H1 (cell line): ENCODE measurements at regions not wholly inside any gene's neighbourhood (a gene's known extent, or its start where the extent isn't known, plus 50 kb on each side); places are given as distances from the start of the nearest gene placed in this dataset.

ENCODE experiments used
- CTCF ChIA-PET: fragments of 300-600 bp; sonication (Branson Sonifier 250); formaldehyde crosslinking; loops from one replicate; lab custom pipeline; 2021; ENCODE audit not compliant: partially characterized antibody; lab: Charles Lee
- POLR2A ChIA-PET: fragments of 300-600 bp; sonication (Branson Sonifier 250); formaldehyde crosslinking; loops from one replicate; lab custom pipeline; 2021; ENCODE audit warnings: inconsistent platforms; ENCODE audit not compliant: partially characterized antibody; lab: Charles Lee
- DNase-seq, 2 experiments: peaks; one replicate each; pipeline versions ENCODE4 v3.0.0 to v3.0.0-alpha.2; 2010 to 2022; ENCODE audit warnings: low spot score in 2 of 2, low read depth in 1 of 2, mixed read lengths in 1 of 2
- FAIRE-seq: peaks from 2 replicates; lab custom pipeline; 2011; peaks lifted over from hg19 to GRCh38; lab: Jason Lieb, UNC
- H2AFZ ChIP-seq: 2 replicates; pipeline ENCODE4 v1.8.1; 2012; ENCODE audit warnings: low read length, inconsistent platforms
- H2AK5ac ChIP-seq: 2 replicates; pipeline ENCODE4 v1.6.1; 2013; ENCODE audit warnings: low read depth, low read length
- H2BK120ac ChIP-seq: replicated peaks from 2 replicates; pipeline ENCODE3; 2013; ENCODE audit warnings: low read depth, low read length, inconsistent platforms
- H2BK12ac ChIP-seq: 2 replicates; pipeline ENCODE4 v1.6.1; 2013; ENCODE audit warnings: low read depth, low read length
- H2BK15ac ChIP-seq: 2 replicates; pipeline ENCODE4 v1.6.1; 2013; ENCODE audit warnings: low read length
- H2BK20ac ChIP-seq: 2 replicates; pipeline ENCODE4 v1.6.1; 2013; ENCODE audit warnings: low read length
- H2BK5ac ChIP-seq: 2 replicates; pipeline ENCODE4 v1.6.1; 2013; ENCODE audit warnings: low read depth, low read length
- H3K14ac ChIP-seq: 2 replicates; pipeline ENCODE4 v1.6.1; 2013; ENCODE audit warnings: inconsistent platforms; ENCODE audit not compliant: insufficient read length
- H3K18ac ChIP-seq: 2 replicates; pipeline ENCODE4 v1.6.1; 2013; ENCODE audit warnings: low read length; ENCODE audit errors: extremely low read depth
- H3K23ac ChIP-seq: 2 replicates; pipeline ENCODE4 v1.6.1; 2013; ENCODE audit warnings: inconsistent platforms; ENCODE audit not compliant: insufficient read length
- H3K23me2 ChIP-seq: 2 replicates; pipeline ENCODE4 v1.6.1; 2013; ENCODE audit warnings: low read depth, low read length
- H3K27ac ChIP-seq: 2 replicates; pipeline ENCODE4 v1.6.1; 2011; ENCODE audit warnings: low read depth, low read length, inconsistent platforms
- H3K27me3 ChIP-seq, 4 experiments: replicated peaks in 1 of 4; 1 replicate in 1 of 4; 2 replicates in 3 of 4; pipeline versions ENCODE4 v1.6.1 to v1.8.1; 2011 to 2013; ENCODE audit warnings: low read length in 3 of 4, mild to moderate bottlenecking in 3 of 4, inconsistent platforms in 2 of 4, mixed read lengths in 2 of 4, moderate library complexity in 1 of 4; ENCODE audit not compliant: control insufficient read depth in 3 of 4, insufficient read depth in 3 of 4; ENCODE audit errors: extremely low read depth in 1 of 4
- H3K36me3 ChIP-seq, 4 experiments: 2 replicates each; pipeline versions ENCODE4 v1.6.1 to v1.8.1; 2011 to 2013; ENCODE audit warnings: mild to moderate bottlenecking in 4 of 4, low read length in 3 of 4, moderate library complexity in 2 of 4, control low read depth in 1 of 4, inconsistent platforms in 1 of 4; ENCODE audit not compliant: insufficient read depth in 4 of 4, control insufficient read depth in 2 of 4
- H3K4ac ChIP-seq: replicated peaks from 2 replicates; pipeline ENCODE3; 2013; ENCODE audit warnings: low read length, low read depth, mixed read lengths, inconsistent platforms; ENCODE audit not compliant: insufficient read length
- H3K4me1 ChIP-seq, 4 experiments: replicated peaks in 1 of 4; 1 replicate in 1 of 4; 2 replicates in 3 of 4; pipeline versions ENCODE4 v1.6.1 to v1.8.1; 2011 to 2013; ENCODE audit warnings: low read length in 3 of 4, inconsistent platforms in 2 of 4, mixed read lengths in 1 of 4; ENCODE audit not compliant: insufficient read depth in 4 of 4, control insufficient read depth in 3 of 4
- H3K4me2 ChIP-seq, 2 experiments: 2 replicates each; pipeline versions ENCODE4 v1.6.1 to v1.8.1; 2011 to 2013; ENCODE audit warnings: low read depth in 2 of 2, low read length in 2 of 2, control low read depth in 1 of 2, inconsistent platforms in 1 of 2, mild to moderate bottlenecking in 1 of 2; ENCODE audit not compliant: insufficient read depth in 1 of 2
- H3K4me3 ChIP-seq, 4 experiments: fragments of 200-600, 300-600 bp in 1 of 4; sonication (generic), shearing (Covaris generic), sonication (Bioruptor Twin) in 1 of 4; 2 replicates each; pipeline versions ENCODE4 v1.5.1 to v1.8.1; 2011 to 2016; ENCODE audit warnings: low read length in 4 of 4, low read depth in 3 of 4, control low read depth in 2 of 4, inconsistent platforms in 2 of 4, mild to moderate bottlenecking in 2 of 4, mixed read lengths in 1 of 4, moderate library complexity in 1 of 4; ENCODE audit not compliant: insufficient read depth in 2 of 4; ENCODE audit errors: extremely low read depth in 1 of 4
- H3K56ac ChIP-seq: replicated peaks from 2 replicates; pipeline ENCODE3; 2013; ENCODE audit warnings: low read depth, mild to moderate bottlenecking, mixed read lengths, low read length, inconsistent platforms; ENCODE audit not compliant: insufficient read length
- H3K79me1 ChIP-seq: 2 replicates; pipeline ENCODE4 v1.6.1; 2013; ENCODE audit warnings: low read depth, low read length, control low read depth
- H3K79me2 ChIP-seq, 2 experiments: 2 replicates each; pipeline versions ENCODE4 v1.6.1 to v1.8.1; 2012 to 2013; ENCODE audit warnings: low read length in 2 of 2, mild to moderate bottlenecking in 2 of 2, inconsistent platforms in 1 of 2; ENCODE audit not compliant: insufficient read depth in 2 of 2, control insufficient read depth in 1 of 2
- H3K9ac ChIP-seq, 4 experiments: replicated peaks in 1 of 4; 1 replicate in 1 of 4; 2 replicates in 3 of 4; pipeline versions ENCODE4 v1.6.1 to v1.8.1; 2011 to 2013; ENCODE audit warnings: low read depth in 3 of 4, low read length in 3 of 4, control low read depth in 2 of 4, mild to moderate bottlenecking in 2 of 4, moderate library complexity in 2 of 4, inconsistent platforms in 1 of 4; ENCODE audit errors: extremely low read depth in 1 of 4
- H3K9me3 ChIP-seq, 2 experiments: 2 replicates each; pipeline versions ENCODE4 v1.6.1 to v1.8.1; 2012 to 2013; ENCODE audit warnings: mild to moderate bottlenecking in 2 of 2, moderate library complexity in 2 of 2, control low read depth in 1 of 2, inconsistent platforms in 1 of 2, low read depth in 1 of 2, low read length in 1 of 2, mixed read lengths in 1 of 2; ENCODE audit not compliant: insufficient read depth in 2 of 2
- H4K20me1 ChIP-seq, 2 experiments: replicated peaks in 1 of 2; 2 replicates each; pipeline versions ENCODE3 to v1.8.1; 2011 to 2013; ENCODE audit warnings: inconsistent platforms in 2 of 2, low read length in 2 of 2, mild to moderate bottlenecking in 1 of 2; ENCODE audit not compliant: insufficient read depth in 2 of 2, control insufficient read depth in 1 of 2
- H4K5ac ChIP-seq: 2 replicates; pipeline ENCODE4 v1.6.1; 2013; ENCODE audit warnings: low read length, low read depth, mixed read lengths, inconsistent platforms; ENCODE audit not compliant: insufficient read length
- H4K8ac ChIP-seq: 2 replicates; pipeline ENCODE4 v1.8.0; 2013; ENCODE audit warnings: mild to moderate bottlenecking, moderate library complexity, low read length, inconsistent platforms; ENCODE audit not compliant: insufficient read depth; ENCODE audit errors: extremely low read depth
- H4K91ac ChIP-seq: replicated peaks from 2 replicates; pipeline ENCODE3; 2013; ENCODE audit warnings: low read length, mixed read lengths, inconsistent platforms; ENCODE audit not compliant: insufficient read length
- FOSL1 ChIP-seq: IDR thresholded peaks from 2 replicates; pipeline ENCODE4 v1.6.1; 2011; ENCODE audit warnings: mild to moderate bottlenecking, low read depth, low read length, moderate library complexity; ENCODE audit not compliant: insufficient read depth
- KDM1A ChIP-seq: fragments of 200-600, 300-600 bp; sonication (generic); IDR thresholded peaks from 2 replicates; pipeline ENCODE4 v1.7.1; 2016; ENCODE audit warnings: mild to moderate bottlenecking, low read length, borderline replicate concordance
- KDM4A ChIP-seq: IDR thresholded peaks from one replicate; pipeline ENCODE4 v1.7.1; 2012; ENCODE audit warnings: low read depth, mild to moderate bottlenecking, moderate library complexity, low read length, inconsistent platforms; ENCODE audit not compliant: severe bottlenecking
- POLR2A ChIP-seq, 2 experiments: IDR thresholded peaks; 1 replicate in 1 of 2; 2 replicates in 1 of 2; pipeline ENCODE4 v1.6.1; 2011; ENCODE audit warnings: low read depth in 2 of 2, low read length in 2 of 2, mild to moderate bottlenecking in 2 of 2; ENCODE audit errors: control extremely low read depth in 1 of 2
- SIN3A ChIP-seq, 2 experiments: IDR thresholded peaks in 1 of 2; conservative IDR thresholded peaks in 1 of 2; 2 replicates each; pipeline ENCODE4 v1.6.1; 2011 to 2012; ENCODE audit warnings: low read length in 2 of 2, improper control_type of control experiment in 1 of 2, low read depth in 1 of 2, mild to moderate bottlenecking in 1 of 2
- SIX5 ChIP-seq: IDR thresholded peaks from 2 replicates; pipeline ENCODE4 v1.6.1; 2011; ENCODE audit warnings: mild to moderate bottlenecking, low read depth, low read length
- SP1 ChIP-seq: IDR thresholded peaks from 2 replicates; pipeline ENCODE4 v1.6.1; 2011; ENCODE audit warnings: low read depth, low read length
- SP2 ChIP-seq: IDR thresholded peaks from 2 replicates; pipeline ENCODE4 v1.6.1; 2012; ENCODE audit warnings: mild to moderate bottlenecking, low read length, inconsistent platforms
- SP4 ChIP-seq: IDR thresholded peaks from 2 replicates; pipeline ENCODE4 v1.6.1; 2012; ENCODE audit warnings: low read length, inconsistent platforms
- SRF ChIP-seq: IDR thresholded peaks from 2 replicates; pipeline ENCODE4 v1.6.1; 2011; ENCODE audit warnings: mild to moderate bottlenecking, low read depth, low read length, moderate library complexity
- TBP ChIP-seq: IDR thresholded peaks from 2 replicates; pipeline ENCODE4 v1.6.1; 2011; ENCODE audit warnings: low read depth, low read length, improper control_type of control experiment
- ZNF274 ChIP-seq: IDR thresholded peaks from 2 replicates; pipeline ENCODE4 v1.7.0; 2012; ENCODE audit warnings: low read length, borderline replicate concordance; ENCODE audit errors: extremely low read depth
- WGBS, 2 experiments: shearing (Covaris generic) in 1 of 2; methylation state at CpG; one replicate each; pipeline versions ENCODE4 v1.1.6 to v1.1.7; 2013 to 2015; ENCODE audit warnings: low lambda C conversion rate in 2 of 2, mixed read lengths in 2 of 2, inconsistent platforms in 1 of 2, low coverage in 1 of 2, missing lambda C conversion rate in 1 of 2; ENCODE audit not compliant: insufficient replicate concordance in 2 of 2, insufficient coverage in 1 of 2, insufficient read length in 1 of 2; ENCODE audit errors: extremely low coverage in 1 of 2, missing lambda C conversion rate in 1 of 2; 5-methylcytosine and 5-hydroxymethylcytosine counted together
- TF ChIP-seq, protein P1 (sequence below): IDR thresholded peaks from 2 replicates; pipeline ENCODE4 v1.6.1; 2011; ENCODE audit warnings: low read length, improper control_type of control experiment

DNA sequence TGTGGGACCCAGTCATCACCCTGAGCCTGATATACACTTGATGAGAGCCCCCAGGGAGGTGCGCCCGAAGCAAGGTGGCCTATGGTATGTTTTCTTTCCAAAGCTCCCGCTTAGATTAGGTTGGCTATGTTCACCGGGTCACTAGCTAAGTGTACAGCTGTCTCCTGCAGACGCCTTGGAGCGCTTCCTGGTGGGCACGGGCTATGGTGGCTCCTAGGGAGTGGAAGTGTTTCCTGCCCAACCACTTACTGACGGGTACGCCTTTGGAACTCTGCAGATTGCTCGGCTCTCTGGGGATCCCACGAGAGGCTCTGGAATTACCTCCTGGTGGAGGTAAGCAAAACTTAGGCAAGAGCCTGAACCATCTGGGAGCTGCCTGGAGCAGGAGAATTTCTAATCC lies 83.6 kb upstream of the CXCL12 start:
- 93% methylated on average over 11 of the region's 11 CpGs; no CpG with 5 or more reads in 1 of the 2 experiments for WGBS, 2 experiments
- no peak overlapping the region for H2AFZ ChIP-seq
- no peak overlapping the region for H3K4ac ChIP-seq
- H2BK5ac ChIP-seq, result no peak overlapping the region
- H2BK12ac ChIP-seq, result no peak overlapping the region
- no peak overlapping the region for H4K8ac ChIP-seq
- ChIA-PET POLR2A (no interaction called here), CTCF (interaction anchor here (1.5 kb wide), 1 partner anchor 81 kb away, joined by 5 read pairs; no protein-coding TSS in a partner anchor)
- no peaks in the 10 kb centered on the region for H3K27me3 ChIP-seq
- H3K14ac ChIP-seq, result no peak overlapping the region
- H4K20me1 ChIP-seq, result no peaks in the 10 kb centered on the region
- no peak for FAIRE-seq
- no peak overlapping the region for H3K4me3 ChIP-seq
- no peaks in the 10 kb centered on the region for H3K9me3 ChIP-seq
- no peak overlapping the region for H3K4me2 ChIP-seq
- H2BK20ac ChIP-seq, result no peak overlapping the region
- no peak overlapping the region for H2BK15ac ChIP-seq
- no peak overlapping the region for H4K5ac ChIP-seq
- no peak overlapping the region for H3K23ac ChIP-seq
- H3K9ac ChIP-seq, result no peak overlapping the region
- H3K36me3 ChIP-seq, result no peaks in the 10 kb centered on the region
- no peak overlapping the region for H2AK5ac ChIP-seq
- H3K4me1 ChIP-seq, result no peaks in the 10 kb centered on the region
- H3K56ac ChIP-seq, result no peak overlapping the region
- no peak overlapping the region for H2BK120ac ChIP-seq
- no peak overlapping the region for H4K91ac ChIP-seq
- no peak for DNase-seq
- no peaks in the 10 kb centered on the region for H3K79me1 ChIP-seq
- H3K27ac ChIP-seq, result no peak overlapping the region
- H3K79me2 ChIP-seq, result no peaks in the 10 kb centered on the region
- no peak overlapping the region for H3K18ac ChIP-seq
- no peaks in the 10 kb centered on the region for H3K23me2 ChIP-seq
- TF ChIP-seq KDM4A (no peak), TBP (no peak), SIX5 (no peak), SP1 (no peak), POLR2A (IDR thresholded peaks at IDR 0.05; ENCODE audit: control extremely low read depth in 1 of 2, low read depth in 2 of 2, low read length in 2 of 2) (no peak), FOSL1 (no peak), KDM1A (no peak), SIN3A (conservative IDR thresholded peaks at IDR 0.05 in 1 of 2, IDR thresholded peaks at IDR 0.05 in 1 of 2; ENCODE audit: low read depth in 1 of 2, low read length in 2 of 2) (no peak), SRF (no peak), ZNF274 (no peak), SP4 (no peak), SP2 (no peak)
- TF ChIP-seq, protein P1, sequence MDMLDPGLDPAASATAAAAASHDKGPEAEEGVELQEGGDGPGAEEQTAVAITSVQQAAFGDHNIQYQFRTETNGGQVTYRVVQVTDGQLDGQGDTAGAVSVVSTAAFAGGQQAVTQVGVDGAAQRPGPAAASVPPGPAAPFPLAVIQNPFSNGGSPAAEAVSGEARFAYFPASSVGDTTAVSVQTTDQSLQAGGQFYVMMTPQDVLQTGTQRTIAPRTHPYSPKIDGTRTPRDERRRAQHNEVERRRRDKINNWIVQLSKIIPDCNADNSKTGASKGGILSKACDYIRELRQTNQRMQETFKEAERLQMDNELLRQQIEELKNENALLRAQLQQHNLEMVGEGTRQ, result no peak
